ENCODE measurements at regions not wholly inside any gene's neighbourhood (a gene's known extent, or its start where the extent isn't known, plus 50 kb on each side); places are given as distances from the start of the nearest gene placed in this dataset.
"Not testable (repeated sequence)": the region's sequence is repeated elsewhere in the genome, so short reads cannot be mapped to it uniquely, and the experiment has no call there.

DNA sequence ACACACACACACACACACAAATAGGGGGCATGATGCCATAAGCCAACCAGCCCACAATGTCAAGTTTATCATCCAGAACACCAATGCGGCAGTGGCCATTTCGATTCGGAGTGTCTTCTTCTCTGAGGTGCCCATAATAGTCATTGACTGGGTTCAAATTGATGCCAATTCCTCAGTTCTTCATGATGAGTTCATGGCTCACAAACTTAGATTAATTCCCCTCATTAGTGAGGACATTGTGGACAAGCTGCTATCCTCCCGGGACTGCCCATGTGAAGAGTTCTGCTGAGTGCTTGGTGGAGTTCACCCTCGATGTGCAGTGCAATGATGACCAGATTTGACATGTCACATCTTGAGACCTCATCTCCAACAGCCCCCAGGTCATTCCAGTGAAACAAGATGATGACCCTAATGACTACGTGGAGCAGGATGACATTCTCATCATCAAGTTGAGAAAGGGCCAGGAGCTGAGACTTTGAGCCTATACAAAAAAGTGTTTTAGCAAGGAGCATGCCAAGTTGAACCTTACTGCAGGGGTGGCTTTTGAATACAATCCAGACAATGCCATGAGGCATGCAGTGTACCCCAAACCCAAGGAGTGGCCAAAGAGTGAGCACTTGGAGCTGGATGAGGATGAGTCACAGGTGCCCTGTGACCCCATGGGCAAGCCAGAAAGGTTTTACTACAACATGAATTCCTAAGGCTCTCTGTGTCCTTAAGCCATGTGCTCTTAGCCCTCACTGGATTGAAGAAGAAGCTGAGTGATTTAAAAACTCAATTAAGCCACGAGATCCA is 211.6 kb upstream of the SAMSN1 start:
- no peak for DNase-seq (ENCODE audit: extremely low read depth, low read depth)

DNA sequence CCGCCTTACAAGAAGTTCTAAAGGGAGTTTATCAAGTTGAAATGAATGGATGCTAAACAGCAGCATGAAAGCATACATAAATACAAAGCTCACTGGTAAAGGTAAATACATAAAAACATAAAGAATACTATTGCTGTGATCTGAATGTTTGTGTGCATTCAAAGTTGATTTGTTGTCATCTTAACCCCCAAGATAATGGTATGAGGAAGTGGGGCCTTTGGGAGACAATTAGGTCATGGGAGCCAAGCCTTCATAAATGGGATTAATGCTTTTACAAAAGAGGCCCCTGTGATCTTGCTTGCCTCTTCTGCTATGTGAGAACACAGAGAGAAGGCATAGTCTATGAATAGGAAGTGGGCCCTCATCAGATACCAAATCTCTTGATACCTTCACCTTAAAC is 209.0 kb upstream of the SAMSN1 start:
- no peak for DNase-seq (ENCODE audit: extremely low read depth, low read depth)

DNA sequence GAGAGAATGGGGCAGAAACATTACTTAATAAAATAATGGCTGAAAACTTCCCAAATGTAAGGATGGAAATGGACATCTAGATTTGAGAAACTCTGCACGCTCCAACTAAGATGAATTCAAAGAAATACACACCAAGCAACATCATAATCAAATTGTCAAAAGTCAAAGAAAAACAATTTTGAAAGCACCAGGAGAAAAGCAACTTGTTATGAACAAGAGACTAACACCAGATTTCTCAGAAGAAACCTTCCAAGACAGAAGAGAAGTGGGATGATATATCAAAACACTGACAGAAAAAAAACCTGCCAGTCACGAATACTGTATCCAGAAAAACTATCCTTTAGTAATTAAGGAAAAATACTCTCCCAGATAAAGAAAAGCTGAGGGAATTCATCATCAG is 208.6 kb upstream of the SAMSN1 start:
- no peak for DNase-seq (ENCODE audit: extremely low read depth, low read depth)

DNA sequence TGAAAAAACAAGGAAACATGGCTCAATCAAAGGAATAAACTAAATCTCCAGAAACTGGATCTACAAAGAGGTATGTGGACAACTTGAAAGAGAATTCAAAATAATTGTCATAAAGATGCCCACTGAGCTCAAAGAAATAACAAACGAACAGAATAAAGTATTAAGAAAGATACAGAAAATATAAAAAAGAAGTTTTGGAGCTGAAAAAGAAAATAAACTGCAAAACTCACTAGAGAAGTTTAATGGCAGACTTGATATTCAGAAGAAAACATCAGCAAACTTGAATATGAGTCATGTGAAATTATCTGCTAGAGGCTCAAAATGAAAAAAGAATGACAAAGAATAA is 208.1 kb upstream of the SAMSN1 start:
- DNase-seq (ENCODE audit: extremely low read depth, low read depth), result no peak

DNA sequence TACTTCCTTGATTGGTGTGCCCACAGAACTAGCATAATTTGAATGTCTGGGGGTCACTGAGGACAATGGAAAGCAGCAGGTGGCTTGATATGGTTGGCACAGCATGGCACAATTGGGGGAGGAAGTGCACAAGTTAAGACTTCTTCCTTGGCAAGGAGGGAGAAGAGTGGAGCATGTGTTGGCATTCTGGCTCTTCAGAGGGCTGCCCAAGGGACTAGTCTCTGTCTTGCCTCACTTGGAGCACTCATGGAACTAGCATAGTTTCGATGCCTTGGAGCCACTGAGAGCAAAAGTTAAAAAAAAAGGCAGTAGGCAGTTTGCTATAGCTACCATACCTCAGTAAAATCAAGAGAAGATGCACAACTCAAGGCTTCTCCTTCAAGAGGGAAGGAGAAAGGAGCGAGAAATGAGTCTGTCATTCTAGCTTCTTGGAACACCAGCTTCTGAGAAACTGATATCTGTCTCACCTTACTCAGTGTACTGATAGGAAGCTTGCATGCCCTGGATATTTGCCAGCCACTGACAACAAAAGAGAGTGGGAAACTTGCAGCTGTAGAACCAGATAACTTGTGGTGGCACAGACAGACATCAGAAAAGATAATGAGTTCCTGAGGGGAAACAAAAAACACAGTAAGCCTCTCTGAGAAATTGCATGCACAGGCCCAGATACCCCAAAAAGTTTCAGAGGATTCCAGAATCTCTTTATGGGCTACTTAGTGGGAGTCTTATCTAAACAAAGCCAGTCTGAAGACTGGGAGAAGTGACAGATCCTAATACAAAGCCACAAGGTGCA is 207.5 kb upstream of the SAMSN1 start:
- DNase-seq (ENCODE audit: extremely low read depth, low read depth), result no peak

DNA sequence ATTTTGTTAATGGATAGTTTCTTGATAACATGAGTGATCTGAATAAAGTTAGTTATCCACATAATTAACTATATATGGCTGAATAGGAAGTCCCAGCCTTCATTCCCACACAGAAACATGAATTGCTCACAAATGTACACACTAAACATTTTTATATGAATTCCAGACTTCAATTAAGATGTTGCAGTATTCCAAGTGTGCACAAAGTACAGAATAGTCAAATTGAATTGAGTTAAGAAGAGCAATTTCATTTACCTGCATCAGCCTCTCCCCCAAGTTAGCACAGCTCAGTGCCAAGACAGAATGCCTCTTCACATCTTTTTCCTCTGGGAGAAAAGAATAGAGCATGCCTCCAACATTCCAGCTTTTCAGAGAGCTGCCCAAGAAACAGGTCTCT is 207.0 kb upstream of the SAMSN1 start:
- no peak for DNase-seq (ENCODE audit: extremely low read depth, low read depth)

DNA sequence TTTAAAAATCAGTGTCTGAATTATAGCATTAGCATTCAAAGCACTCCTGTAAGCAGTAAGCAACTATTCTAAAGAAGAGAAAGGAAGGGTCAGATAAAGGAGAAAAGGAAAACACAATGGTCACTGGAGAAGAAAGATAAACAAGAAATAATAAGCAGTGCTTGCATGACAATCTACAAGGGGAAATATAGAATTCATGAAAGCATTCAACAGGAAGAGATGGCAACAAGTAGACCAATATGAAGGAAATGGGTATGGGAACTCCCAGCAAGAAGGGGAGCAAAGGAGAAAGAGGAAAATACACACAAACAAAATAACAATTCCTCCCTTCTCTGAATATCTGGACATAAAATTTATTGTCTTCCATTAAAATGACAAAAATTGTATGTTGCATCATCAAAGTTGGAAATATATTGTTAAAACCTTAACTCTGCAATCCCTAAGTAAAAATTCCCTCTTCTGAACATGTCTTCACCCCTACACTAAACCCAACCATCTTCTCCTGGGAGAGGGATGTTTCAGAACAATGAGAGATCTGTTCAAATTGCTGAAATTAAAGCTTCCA is 206.3 kb upstream of the SAMSN1 start:
- DNase-seq (ENCODE audit: extremely low read depth, low read depth), result no peak

DNA sequence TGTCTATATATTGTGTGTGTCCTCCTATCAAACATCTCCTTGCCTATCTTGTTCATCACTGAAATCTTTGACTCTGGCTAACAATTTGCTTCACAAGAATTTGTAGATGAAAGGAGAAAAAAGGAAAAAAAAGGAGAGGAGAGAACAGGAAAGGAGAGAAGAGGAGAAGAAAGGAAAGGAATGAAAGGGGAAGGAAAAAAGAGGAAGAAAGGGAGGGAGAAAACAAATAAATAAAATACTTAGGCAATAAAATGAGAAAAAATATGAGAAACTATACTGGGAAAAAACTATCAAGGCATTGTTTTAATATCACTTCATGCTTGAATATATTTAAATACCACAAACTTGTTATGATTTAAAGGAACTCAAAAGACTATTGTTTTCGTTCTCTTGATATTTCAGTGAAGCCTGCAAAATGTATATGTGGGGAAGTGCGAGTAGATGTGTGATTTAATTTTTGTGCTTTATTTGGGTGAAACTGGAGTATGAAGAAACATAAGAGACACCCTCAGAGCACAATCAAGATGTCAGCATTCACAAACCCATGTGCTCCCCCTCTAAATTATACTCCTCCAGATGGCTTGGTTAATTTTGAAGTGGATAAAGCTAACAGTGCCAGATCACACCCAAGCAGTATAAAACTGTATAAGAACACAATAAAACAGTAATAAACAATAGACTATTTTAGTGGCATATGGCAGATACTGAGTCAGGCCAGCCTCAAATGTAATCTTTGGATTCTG is 205.7 kb upstream of the SAMSN1 start:
- no peak for DNase-seq (ENCODE audit: extremely low read depth, low read depth)

DNA sequence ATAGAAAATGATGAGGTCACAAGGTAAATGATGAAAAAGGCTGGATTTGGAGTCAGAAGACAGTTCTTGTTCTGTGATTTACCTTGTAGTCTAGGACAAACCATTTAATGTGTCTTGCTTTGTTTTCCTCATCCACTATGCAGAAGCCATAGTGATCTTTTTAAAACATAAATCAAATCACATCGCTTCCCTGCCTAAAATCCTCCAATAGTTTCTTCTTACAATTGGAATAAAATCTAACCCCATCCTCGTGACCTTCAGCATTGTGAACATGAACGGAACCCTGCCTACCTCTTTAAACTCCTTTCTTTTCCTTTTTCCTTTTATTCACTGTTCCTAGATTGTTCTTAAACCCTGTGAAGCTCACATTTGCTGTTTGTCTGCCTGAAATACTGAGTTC is 204.9 kb upstream of the SAMSN1 start:
- no peak for DNase-seq (ENCODE audit: extremely low read depth, low read depth)

DNA sequence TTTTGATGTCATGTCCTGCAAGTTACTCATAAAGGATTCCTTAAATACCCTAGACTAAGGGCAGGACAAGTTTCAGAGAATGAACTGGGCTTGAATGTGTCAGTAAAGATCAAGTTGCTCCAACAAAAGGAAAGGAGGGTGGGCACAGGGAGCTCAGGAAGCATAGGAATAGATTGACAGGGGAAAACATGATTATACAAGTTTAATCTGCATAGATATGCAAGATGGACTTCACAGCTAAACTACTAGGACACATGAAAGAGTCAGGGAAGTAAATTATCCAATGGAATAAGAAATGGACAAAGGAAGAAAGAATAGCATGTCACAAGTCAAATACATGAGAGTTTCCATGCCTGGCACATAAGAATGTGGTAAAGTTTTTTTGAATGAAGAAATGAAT is 203.9 kb upstream of the SAMSN1 start:
- no peak for DNase-seq (ENCODE audit: extremely low read depth, low read depth)

DNA sequence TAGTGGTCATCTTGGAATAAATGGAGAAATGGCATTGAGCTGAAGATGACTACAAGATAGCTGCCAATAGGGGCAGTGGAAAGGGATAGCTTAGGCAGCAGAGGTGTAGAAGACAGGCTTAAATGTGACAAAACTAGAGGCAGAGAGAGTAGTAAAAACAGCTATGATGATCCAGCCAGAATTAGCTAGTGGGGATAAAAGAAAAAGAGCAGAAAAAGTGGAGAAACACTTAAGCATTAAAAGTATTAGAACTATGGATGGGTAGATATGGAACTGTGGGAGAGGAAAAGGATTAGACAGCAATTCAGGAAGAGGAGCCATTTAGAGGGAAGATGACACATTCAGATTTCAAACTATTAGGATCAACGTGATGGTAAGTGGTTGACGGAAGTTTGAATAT is 202.5 kb upstream of the SAMSN1 start:
- no peak for DNase-seq (ENCODE audit: extremely low read depth, low read depth)

DNA sequence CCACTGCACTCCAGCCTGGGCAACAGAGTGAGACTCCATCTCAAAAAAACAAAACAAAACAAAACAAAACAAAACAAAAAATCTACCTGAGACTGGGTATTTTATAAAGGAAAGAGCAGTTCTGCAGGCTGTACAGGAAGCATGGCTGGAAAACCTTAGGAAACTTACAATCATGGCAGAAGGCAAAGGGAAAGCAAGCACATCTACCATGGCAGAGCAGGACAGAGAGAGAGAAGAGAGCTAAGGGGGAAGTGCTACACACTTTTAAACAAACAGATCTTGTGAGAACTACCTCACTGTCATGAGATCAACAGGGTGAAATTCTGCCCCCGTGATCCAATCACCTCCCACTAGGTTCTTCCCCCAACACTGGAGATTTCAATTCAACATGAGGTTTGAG is 198.3 kb upstream of the SAMSN1 start:
- DNase-seq (ENCODE audit: extremely low read depth, low read depth), result no peak

DNA sequence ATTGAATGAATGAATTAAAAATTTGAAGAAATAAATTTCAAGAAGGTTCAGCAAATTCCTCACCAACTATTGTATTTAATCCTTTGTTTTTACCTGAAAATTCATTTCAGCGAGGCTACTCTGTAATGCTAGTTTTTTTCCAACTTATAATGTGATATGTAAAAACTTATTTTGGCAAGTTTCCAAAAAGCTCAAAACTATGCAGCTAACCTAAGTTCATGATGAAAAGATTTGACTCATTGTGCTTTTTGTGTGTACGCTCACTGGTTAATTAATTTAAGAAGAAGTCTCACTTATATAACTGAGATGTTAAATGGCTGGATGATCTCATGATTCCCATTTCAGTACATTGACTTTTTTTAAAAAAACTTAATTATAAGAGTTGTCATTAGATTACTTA is 196.0 kb upstream of the SAMSN1 start:
- no peak for DNase-seq (ENCODE audit: extremely low read depth, low read depth)

DNA sequence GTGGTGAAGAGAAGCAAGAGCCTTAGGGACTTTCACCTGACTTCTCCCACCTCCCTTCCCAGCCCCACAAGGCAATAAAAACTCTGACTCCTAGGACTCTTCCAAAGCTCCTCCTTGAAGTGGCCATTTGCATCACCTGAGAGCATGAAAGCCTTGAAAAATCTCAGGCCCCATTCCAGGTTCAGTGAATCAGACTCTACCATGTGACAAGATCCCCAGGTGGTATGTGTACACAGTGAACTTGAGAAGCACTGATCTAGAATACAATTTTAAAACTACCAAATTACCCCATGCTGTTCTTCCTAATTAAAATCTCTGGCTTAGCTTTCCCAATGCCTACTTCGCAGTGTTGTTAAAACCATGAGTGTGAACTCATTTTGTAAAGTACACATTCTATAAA is 195.1 kb upstream of the SAMSN1 start:
- no peak for DNase-seq (ENCODE audit: extremely low read depth, low read depth)

DNA sequence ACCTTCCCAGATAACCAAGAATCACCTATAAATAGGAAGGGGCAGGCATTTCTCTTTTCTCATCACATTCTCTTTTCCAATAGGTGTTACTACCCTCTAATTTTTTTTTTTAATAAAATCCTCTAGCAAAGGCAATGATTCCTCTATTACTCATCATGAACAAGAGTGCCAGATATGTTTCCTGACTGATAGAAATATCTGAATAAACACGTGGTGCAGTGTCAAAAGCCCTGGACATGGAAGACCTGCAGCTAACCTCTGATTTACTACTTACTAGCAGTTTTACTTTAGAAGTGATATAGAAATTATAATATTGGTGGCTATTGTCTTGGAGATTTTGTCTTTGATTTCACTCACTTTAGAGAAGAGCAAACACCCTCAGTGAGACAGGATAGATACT is 194.6 kb upstream of the SAMSN1 start:
- no peak for DNase-seq (ENCODE audit: extremely low read depth, low read depth)

DNA sequence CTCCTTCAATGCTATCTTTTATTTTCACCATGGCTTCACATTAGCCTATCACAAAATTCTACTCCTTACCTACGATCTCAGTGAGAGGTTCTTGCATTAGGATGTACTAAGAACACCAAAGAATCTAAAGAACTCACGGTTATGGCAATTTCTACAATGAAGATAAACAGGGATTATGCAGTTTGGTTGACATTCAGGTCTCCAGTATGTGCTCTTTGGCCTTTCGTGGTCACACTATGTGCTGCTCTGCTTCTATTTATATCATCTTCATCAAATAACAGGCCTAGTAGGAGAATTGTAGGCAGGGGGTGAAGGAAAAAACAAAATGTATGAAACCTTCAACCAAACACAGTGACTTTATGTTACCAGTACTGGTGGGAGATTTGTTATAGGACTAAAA is 194.0 kb upstream of the SAMSN1 start:
- no peak for DNase-seq (ENCODE audit: extremely low read depth, low read depth)

DNA sequence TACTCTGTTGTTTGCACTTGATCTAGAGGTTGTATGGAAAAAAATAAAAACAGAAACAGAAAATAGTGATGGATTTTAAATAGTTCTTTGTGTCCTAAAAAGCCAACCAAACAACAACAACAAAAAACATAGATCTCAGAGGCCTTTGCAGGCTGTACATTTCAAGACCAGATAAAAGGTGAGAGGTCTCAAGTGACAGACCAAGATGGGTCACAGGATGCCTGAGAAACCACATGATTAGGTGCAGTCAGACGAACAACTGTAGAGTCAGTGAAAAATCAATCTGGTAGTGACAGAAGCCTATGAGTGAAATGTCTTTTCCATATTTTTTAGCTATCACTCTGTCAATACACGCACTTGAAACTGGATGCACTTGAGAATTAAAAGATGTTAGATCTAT is 193.5 kb upstream of the SAMSN1 start:
- DNase-seq (ENCODE audit: extremely low read depth, low read depth), result no peak

DNA sequence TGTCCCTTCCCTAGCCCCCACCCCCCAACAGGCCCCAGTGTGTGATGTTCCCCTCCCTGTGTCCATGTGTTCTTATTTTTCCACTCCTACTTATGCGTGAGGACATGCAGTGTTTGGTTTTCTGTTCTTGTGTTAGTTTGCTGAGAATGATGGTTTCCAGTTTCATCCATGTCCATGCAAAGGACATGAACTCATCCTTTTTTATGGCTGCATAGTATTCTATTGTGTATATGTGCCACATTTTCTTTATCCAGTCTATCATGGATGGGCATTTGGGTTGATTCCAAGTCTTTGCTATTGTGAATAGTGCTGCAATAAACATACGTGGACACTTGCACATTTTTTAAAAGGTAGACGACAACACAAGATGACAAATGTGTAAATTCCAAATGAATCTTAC is 192.5 kb upstream of the SAMSN1 start:
- not testable (repeated sequence) for DNase-seq (ENCODE audit: extremely low read depth, low read depth)

DNA sequence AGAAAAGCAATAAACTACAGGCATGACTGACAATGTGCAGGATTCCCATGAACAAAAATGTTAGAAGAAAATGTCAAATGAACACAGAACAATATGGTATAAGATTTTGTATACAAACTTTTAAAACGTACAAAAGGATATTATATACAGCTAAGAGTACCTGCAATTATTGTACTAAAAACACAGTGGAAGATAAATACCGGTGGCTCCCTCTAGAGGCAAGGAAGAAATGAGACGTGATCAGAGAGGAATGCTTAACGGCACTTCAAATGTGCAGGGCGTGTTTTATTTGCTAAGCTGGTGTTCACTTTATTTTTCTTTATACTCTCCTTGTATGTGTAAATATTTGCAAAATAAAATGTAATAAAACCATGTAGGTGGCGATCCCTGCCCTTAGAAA is 191.8 kb upstream of the SAMSN1 start:
- DNase-seq (ENCODE audit: extremely low read depth, low read depth), result peak; percentile 43

DNA sequence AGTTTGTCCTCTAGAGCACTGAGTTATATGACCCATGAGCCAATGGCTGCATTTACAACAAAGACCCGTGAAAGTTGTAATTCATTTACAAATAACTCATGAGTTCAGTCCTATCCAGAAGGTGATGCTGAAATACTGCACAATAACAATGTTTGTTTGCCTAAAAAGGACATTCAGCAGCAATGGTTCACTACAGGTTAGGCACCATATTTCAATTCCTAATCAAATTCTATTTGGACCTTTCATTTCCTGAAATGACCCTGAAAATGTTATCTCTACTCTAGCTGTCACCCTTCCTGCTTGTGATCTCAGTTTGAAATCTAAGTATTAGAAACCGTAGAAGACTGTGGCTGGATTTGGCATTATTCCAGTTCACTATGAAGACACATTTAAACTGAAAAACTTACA is 191.2 kb upstream of the SAMSN1 start:
- no peak for DNase-seq (ENCODE audit: extremely low read depth, low read depth)

DNA sequence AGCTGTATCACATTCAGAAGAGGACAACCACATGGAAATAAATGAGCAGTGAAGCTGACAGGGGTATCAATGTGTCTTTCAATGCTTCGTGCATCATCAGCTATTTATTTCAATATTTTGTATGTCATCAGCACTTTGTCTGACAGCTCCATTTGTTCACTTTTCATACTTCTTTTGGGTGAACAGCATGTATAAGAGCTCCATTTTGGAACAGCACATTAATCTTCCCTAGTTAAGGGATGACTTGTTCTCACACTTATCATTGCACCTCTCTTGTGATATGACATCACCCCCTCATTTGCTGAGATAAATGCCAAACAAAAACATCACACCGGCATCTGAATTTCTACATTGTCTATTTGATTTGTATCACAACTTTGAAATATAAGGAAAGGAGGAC is 190.6 kb upstream of the SAMSN1 start:
- no peak for DNase-seq (ENCODE audit: extremely low read depth, low read depth)

Data from NCI-H460 (cell line).